Caco-2 (cell line): ENCODE measurements at regions not wholly inside any gene's neighbourhood (a gene's known extent, or its start where the extent isn't known, plus 50 kb on each side); places are given as distances from the start of the nearest gene placed in this dataset.

Experiments used
- BruUV-seq: library from RNA; stranded (reverse); fragments of 400-500 nt; replicated peaks from 2 replicates; lab custom pipeline; 2021; lab: Mats Ljungman, UMichigan
- CTCF ChIA-PET: fragments of 300-600 bp; sonication (Branson Sonifier 250); formaldehyde crosslinking; loops from one replicate; lab custom pipeline; 2022; ENCODE audit warnings: antibody characterized with exemption; lab: Charles Lee
- POLR2A ChIA-PET: fragments of 300-600 bp; sonication (Branson Sonifier 250); formaldehyde crosslinking; loops from one replicate; lab custom pipeline; 2022; ENCODE audit warnings: antibody characterized with exemption; lab: Charles Lee
- DNase-seq, 2 experiments: peaks; one replicate each; pipeline versions ENCODE4 v3.0.0 to v3.0.0-alpha.2; 2020 to 2022
- H3K27me3 ChIP-seq: replicated peaks from 2 replicates; pipeline ENCODE4 v1.6.0; 2011; ENCODE audit warnings: low read length; ENCODE audit not compliant: control insufficient read depth, insufficient read depth
- H3K36me3 ChIP-seq: 2 replicates; pipeline ENCODE4 v1.5.1; 2011; ENCODE audit warnings: low read length; ENCODE audit not compliant: control insufficient read depth, insufficient read depth
- H3K4me1 ChIP-seq: fragments of 250-450 bp; sonication (Bioruptor Pico); 2 replicates; pipeline ENCODE4 v1.5.1; 2020; ENCODE audit warnings: mild to moderate bottlenecking
- H3K4me3 ChIP-seq: 2 replicates; pipeline ENCODE4 v1.5.1; 2011; ENCODE audit warnings: low read depth, mild to moderate bottlenecking, control low read depth, low read length
- H3K9me3 ChIP-seq: fragments of 250-450 bp; sonication (Bioruptor Pico); 2 replicates; pipeline ENCODE4 v1.5.1; 2020; ENCODE audit warnings: mild to moderate bottlenecking, moderate library complexity
- H3K27ac Mint-ChIP-seq: one replicate; pipeline ENCODE4 v1.8.0; 2022; ENCODE audit warnings: mixed read lengths; ENCODE audit not compliant: unreplicated experiment
- H3K27me3 Mint-ChIP-seq: one replicate; pipeline ENCODE4 v1.8.0; 2022; ENCODE audit warnings: mixed read lengths; ENCODE audit not compliant: insufficient read depth, unreplicated experiment
- H3K36me3 Mint-ChIP-seq: one replicate; pipeline ENCODE4 v1.8.0; 2022; ENCODE audit warnings: mild to moderate bottlenecking, mixed read lengths; ENCODE audit not compliant: insufficient read depth, unreplicated experiment
- H3K4me1 Mint-ChIP-seq: one replicate; pipeline ENCODE4 v1.8.0; 2022; ENCODE audit warnings: low read depth, mixed read lengths; ENCODE audit not compliant: unreplicated experiment
- H3K4me3 Mint-ChIP-seq: one replicate; pipeline ENCODE4 v1.8.0; 2022; ENCODE audit warnings: mild to moderate bottlenecking, moderate library complexity, mixed read lengths; ENCODE audit not compliant: unreplicated experiment
- H3K9me3 Mint-ChIP-seq: one replicate; pipeline ENCODE4 v1.8.0; 2022; ENCODE audit warnings: mixed read lengths; ENCODE audit not compliant: unreplicated experiment
- intact Hi-C: fragments of 100-400 bp; cut with micrococcal nuclease; formaldehyde crosslinking; loops from one replicate; pipeline ENCODE4 v1.10.0; 2022; ENCODE audit not compliant: unreplicated experiment
- TF ChIP-seq, protein P1 (sequence below), 2 experiments: fragments of 200-600 bp in 1 of 2; IDR thresholded peaks; 1 replicate in 1 of 2; 2 replicates in 1 of 2; pipeline versions ENCODE4 v1.5.1 to v1.8.0; 2011 to 2022; ENCODE audit warnings: antibody characterized with exemption in 1 of 2, control low read depth in 1 of 2, inconsistent platforms in 1 of 2, low read depth in 1 of 2, low read length in 1 of 2, mild to moderate bottlenecking in 1 of 2, moderate library complexity in 1 of 2; ENCODE audit not compliant: insufficient read depth in 1 of 2, severe bottlenecking in 1 of 2, unreplicated experiment in 1 of 2

DNA sequence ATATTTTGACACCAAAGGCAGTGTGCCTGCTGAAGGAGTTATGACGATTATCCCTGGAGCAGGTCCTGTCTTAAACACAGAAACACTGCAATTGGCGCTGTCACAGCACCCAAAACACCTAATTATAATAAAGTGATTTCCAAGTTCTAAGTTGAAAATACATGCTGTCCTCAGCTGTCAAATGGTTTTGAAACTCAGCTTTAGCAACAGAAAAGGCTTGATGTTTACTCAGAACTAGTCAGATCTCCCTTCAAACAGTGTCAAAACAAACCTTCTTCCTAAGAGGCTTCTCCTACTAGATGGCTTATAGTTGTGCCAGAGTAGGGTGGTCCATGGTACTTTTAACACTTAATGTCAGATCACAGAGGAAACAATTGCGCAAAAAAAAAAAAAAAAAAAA is 87.2 kb upstream of the IRX1 start:
- Mint-ChIP-seq H3K4me3 (no peak overlapping the region), H3K36me3 (no peaks in the 10 kb centered on the region), H3K9me3 (no peaks in the 10 kb centered on the region), H3K27me3 (peaks cover 5% of the 10 kb centered on the region), H3K27ac (no peak overlapping the region), H3K4me1 (no peaks in the 10 kb centered on the region)
- H3K4me1 ChIP-seq, result no peaks in the 10 kb centered on the region
- no peak overlapping the region for H3K4me3 ChIP-seq
- no peaks in the 10 kb centered on the region for H3K36me3 ChIP-seq
- ChIA-PET CTCF (no interaction called here), POLR2A (no interaction called here)
- H3K9me3 ChIP-seq, result no peaks in the 10 kb centered on the region
- no peaks in the 10 kb centered on the region for H3K27me3 ChIP-seq
- TF ChIP-seq, protein P1, sequence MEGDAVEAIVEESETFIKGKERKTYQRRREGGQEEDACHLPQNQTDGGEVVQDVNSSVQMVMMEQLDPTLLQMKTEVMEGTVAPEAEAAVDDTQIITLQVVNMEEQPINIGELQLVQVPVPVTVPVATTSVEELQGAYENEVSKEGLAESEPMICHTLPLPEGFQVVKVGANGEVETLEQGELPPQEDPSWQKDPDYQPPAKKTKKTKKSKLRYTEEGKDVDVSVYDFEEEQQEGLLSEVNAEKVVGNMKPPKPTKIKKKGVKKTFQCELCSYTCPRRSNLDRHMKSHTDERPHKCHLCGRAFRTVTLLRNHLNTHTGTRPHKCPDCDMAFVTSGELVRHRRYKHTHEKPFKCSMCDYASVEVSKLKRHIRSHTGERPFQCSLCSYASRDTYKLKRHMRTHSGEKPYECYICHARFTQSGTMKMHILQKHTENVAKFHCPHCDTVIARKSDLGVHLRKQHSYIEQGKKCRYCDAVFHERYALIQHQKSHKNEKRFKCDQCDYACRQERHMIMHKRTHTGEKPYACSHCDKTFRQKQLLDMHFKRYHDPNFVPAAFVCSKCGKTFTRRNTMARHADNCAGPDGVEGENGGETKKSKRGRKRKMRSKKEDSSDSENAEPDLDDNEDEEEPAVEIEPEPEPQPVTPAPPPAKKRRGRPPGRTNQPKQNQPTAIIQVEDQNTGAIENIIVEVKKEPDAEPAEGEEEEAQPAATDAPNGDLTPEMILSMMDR (IDR thresholded peaks at IDR 0.05; ENCODE audit: insufficient read depth in 1 of 2, low read depth in 1 of 2, low read length in 1 of 2, severe bottlenecking in 1 of 2, unreplicated experiment in 1 of 2), result no peak
- no peak for DNase-seq
- BruUV-seq, result no TSS peak
- intact Hi-C loops, result no loop called here

DNA sequence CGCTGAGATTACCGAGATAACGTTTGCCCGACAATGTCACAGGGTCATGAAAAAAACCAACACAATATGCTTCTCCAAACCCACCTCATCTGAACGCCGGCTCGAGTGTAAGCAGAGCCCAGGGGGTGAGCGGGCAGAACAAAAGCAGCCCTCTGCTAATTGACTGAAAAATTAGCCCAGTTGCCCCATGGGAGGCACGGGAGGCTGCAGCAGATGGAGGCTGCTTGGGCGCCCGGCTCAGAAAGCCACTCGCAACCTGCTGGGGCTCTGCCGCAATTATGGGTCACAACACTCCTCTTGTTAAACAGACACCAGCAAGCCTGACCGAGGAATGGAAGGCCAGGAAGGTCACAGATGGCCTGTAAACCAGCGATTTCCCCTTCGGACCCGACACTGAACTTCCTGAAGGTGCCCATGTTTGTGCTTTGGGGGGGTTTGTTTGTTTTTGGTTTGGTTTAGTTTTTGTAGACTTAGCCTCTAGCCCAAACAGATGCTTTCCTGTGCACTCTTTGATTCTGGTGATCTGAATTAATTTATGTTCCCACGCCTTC is 104.6 kb upstream of the IRX1 start:
- Mint-ChIP-seq H3K9me3 (no peaks in the 10 kb centered on the region), H3K36me3 (no peaks in the 10 kb centered on the region), H3K27ac (no peak overlapping the region), H3K4me1 (no peaks in the 10 kb centered on the region), H3K4me3 (no peak overlapping the region), H3K27me3 (peaks cover 8% of the 10 kb centered on the region)
- BruUV-seq, result no TSS peak
- H3K4me1 ChIP-seq, result no peaks in the 10 kb centered on the region
- no peak for DNase-seq
- H3K27me3 ChIP-seq, result no peaks in the 10 kb centered on the region
- CTCF ChIA-PET, result no interaction called here
- no peak overlapping the region for H3K4me3 ChIP-seq
- TF ChIP-seq, protein P1 (IDR thresholded peaks at IDR 0.05; ENCODE audit: insufficient read depth in 1 of 2, low read depth in 1 of 2, low read length in 1 of 2, severe bottlenecking in 1 of 2, unreplicated experiment in 1 of 2), result no peak
- POLR2A ChIA-PET, result no interaction called here
- intact Hi-C loops, result no loop called here
- H3K36me3 ChIP-seq, result no peaks in the 10 kb centered on the region
- no peaks in the 10 kb centered on the region for H3K9me3 ChIP-seq

DNA sequence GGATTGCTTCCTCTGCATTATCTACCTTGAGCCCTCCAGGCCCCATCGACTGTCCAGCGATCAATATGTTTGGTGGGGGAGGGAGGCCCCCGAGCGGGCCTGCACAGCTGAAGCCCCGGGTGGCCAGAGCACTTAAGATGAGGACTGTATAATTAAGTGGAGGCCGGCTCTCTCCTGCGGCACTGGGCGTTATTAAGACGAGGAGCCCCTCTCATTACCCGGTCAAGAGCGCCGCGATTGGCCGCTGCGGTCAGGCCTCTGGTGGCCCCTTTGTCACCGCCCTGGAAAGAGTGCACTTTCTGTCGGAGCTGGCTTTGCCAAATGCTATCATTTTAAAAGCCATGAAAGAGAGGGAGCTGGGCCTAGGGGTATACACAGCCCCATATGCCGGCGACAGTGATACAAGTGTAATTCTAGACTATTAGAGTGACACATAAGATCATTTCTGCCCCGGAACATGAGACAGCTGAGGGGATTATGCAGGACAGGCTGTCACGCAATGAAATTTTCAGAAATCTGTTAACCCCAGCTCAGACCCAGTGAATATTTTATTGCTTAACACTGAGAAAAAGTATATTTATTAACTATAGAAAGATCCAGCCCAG is 106.3 kb upstream of the IRX1 start:
- POLR2A ChIA-PET, result no interaction called here
- CTCF ChIA-PET, result no interaction called here
- intact Hi-C loops, result no loop called here
- peaks cover under 1% of the 10 kb centered on the region for H3K9me3 Mint-ChIP-seq
- no TSS peak for BruUV-seq
- H3K9me3 ChIP-seq, result no peaks in the 10 kb centered on the region
- no peak for DNase-seq
- TF ChIP-seq, protein P1 (IDR thresholded peaks at IDR 0.05; ENCODE audit: insufficient read depth in 1 of 2, low read depth in 1 of 2, low read length in 1 of 2, severe bottlenecking in 1 of 2, unreplicated experiment in 1 of 2), result no peak
- H3K27me3 Mint-ChIP-seq, result peaks cover 8% of the 10 kb centered on the region
- H3K27ac Mint-ChIP-seq, result no peak overlapping the region
- no peak overlapping the region for H3K4me3 ChIP-seq
- no peaks in the 10 kb centered on the region for H3K4me1 ChIP-seq
- H3K36me3 Mint-ChIP-seq, result no peaks in the 10 kb centered on the region
- no peak overlapping the region for H3K4me3 Mint-ChIP-seq
- H3K27me3 ChIP-seq, result no peaks in the 10 kb centered on the region
- H3K4me1 Mint-ChIP-seq, result no peaks in the 10 kb centered on the region
- no peaks in the 10 kb centered on the region for H3K36me3 ChIP-seq
